ENCODE measurements at regions not wholly inside any gene's neighbourhood (a gene's known extent, or its start where the extent isn't known, plus 50 kb on each side); places are given as distances from the start of the nearest gene placed in this dataset.

GRCh38 chr4:27271555-27271954 is 410.9 kb downstream of the STIM2 start:
- H3K4me1 Mint-ChIP-seq, result no peaks in the 10 kb centered on the region
- DNase-seq (no peak), ATAC-seq (no peak)
- CTCF ChIA-PET, result no interaction called here
- no peaks in the 10 kb centered on the region for H3K27me3 Mint-ChIP-seq
- no peaks in the 10 kb centered on the region for H3K36me3 Mint-ChIP-seq
- H3K4me3 Mint-ChIP-seq, result no peak overlapping the region
- no peak overlapping the region for H3K27ac Mint-ChIP-seq
- no peaks in the 10 kb centered on the region for H3K9me3 Mint-ChIP-seq (ENCODE audit: low read depth)

DNA sequence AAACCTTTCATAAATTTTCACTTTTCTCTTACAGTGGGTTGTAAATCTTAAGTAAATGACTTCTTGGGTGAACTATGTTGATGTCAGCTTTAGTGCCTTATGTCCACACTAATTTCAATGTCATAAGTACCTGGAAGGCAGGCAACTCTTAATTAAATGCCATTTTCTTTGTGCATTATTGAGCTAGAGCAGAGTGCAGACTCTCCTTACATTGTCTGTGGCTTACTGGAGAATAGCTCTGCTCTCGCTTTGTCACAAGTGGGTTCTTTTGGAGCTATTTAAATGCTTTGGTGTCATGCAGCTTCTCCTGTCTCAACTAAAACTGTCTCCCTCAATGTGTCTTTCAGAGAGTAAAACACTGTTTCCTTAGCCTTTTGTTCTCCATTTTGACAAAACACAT is 411.6 kb downstream of the STIM2 start:
- CTCF ChIA-PET, result no interaction called here
- no peaks in the 10 kb centered on the region for H3K9me3 Mint-ChIP-seq (ENCODE audit: low read depth)
- DNase-seq (no peak), ATAC-seq (no peak)
- no peaks in the 10 kb centered on the region for H3K36me3 Mint-ChIP-seq
- H3K27ac Mint-ChIP-seq, result no peak overlapping the region
- no peaks in the 10 kb centered on the region for H3K4me1 Mint-ChIP-seq
- H3K4me3 Mint-ChIP-seq, result no peak overlapping the region
- no peaks in the 10 kb centered on the region for H3K27me3 Mint-ChIP-seq

DNA sequence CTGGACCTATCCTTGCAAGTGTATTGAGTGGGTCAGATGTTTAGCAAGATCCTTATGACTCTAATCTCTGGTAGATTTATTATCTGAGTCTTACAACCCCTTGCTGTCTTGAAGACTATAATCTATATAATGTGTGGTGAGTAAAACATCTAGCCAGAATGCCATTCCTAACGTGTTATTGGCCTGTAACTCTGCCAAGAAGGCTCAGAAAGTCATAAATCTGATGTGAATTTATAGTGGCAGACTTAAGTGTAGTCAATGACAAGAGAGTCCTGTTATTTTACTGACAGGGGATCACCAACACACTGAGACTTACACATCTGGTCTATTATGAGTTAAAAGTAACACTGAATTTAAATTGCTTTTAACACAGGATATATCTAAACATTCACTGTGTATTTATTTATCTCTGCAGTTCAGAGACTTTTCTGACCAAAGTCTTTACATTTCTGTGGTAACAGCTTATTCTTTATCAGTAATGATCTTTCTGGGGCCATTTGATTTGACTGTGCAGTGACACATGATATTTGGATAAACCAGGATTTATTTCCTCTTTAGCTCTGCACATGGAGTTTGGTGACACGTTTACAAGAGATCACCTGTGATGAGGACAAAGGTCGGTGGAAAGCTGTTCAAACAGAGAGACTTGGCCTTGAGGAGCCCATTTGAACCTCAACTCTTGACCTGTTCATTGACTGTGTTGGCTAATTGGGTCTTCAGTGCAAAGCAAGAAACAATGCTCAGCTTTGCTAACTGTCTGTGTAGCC is 415.8 kb downstream of the STIM2 start:
- Mint-ChIP-seq H3K36me3 (no peaks in the 10 kb centered on the region), H3K9me3 (ENCODE audit: low read depth) (no peaks in the 10 kb centered on the region), H3K27me3 (no peaks in the 10 kb centered on the region), H3K27ac (no peak overlapping the region), H3K4me1 (no peaks in the 10 kb centered on the region), H3K4me3 (no peak overlapping the region)
- ATAC-seq (no peak), DNase-seq (no peak)
- CTCF ChIA-PET, result no interaction called here

- no peak for DNase-seq
- Mint-ChIP-seq H3K4me1 (no peaks in the 10 kb centered on the region), H3K4me3 (no peak overlapping the region), H3K9me3 (ENCODE audit: low read depth) (no peaks in the 10 kb centered on the region), H3K36me3 (no peaks in the 10 kb centered on the region), H3K27me3 (no peaks in the 10 kb centered on the region), H3K27ac (no peak overlapping the region)
- ATAC-seq, result no peak
- CTCF ChIA-PET, result no interaction called here
These were observed 418.2 kb downstream of the STIM2 start for GRCh38 chr4:27278615-27279375.

DNA sequence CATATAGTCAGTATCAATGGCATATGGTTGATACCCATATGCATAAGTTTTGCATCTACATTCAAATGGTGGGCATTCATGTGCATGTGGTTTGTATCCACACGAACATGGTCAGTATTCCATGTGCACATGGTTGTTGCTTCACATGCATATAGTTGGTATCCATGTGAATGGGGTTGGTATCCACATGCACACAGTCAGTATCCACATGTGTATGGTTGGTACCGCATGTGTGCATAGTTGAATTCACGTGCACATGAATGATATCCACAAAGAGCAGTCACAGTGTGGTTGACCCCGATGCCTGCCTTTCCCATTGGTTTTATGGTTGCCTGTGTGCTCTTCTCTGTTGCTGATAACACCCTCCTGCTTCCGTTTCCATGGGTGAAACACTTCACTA is 427.9 kb downstream of the STIM2 start:
- H3K4me1 Mint-ChIP-seq, result no peaks in the 10 kb centered on the region
- DNase-seq, result no peak
- H3K27me3 Mint-ChIP-seq, result no peaks in the 10 kb centered on the region
- no peaks in the 10 kb centered on the region for H3K36me3 Mint-ChIP-seq
- H3K27ac Mint-ChIP-seq, result no peak overlapping the region
- ATAC-seq, result no peak
- no peak overlapping the region for H3K4me3 Mint-ChIP-seq
- CTCF ChIA-PET, result no interaction called here
- no peaks in the 10 kb centered on the region for H3K9me3 Mint-ChIP-seq (ENCODE audit: low read depth)

- ATAC-seq, result no peak
- H3K36me3 Mint-ChIP-seq, result no peaks in the 10 kb centered on the region
These were observed 429.1 kb downstream of the STIM2 start for GRCh38 chr4:27289704-27290103.

GRCh38 chr4:27293831-27294230 is 433.2 kb downstream of the STIM2 start:
- no peak overlapping the region for H3K27ac Mint-ChIP-seq
- ATAC-seq (no peak), DNase-seq (no peak)
- no peaks in the 10 kb centered on the region for H3K27me3 Mint-ChIP-seq
- H3K9me3 Mint-ChIP-seq (ENCODE audit: low read depth), result peaks cover under 1% of the 10 kb centered on the region
- H3K4me1 Mint-ChIP-seq, result no peaks in the 10 kb centered on the region
- H3K4me3 Mint-ChIP-seq, result no peak overlapping the region
- CTCF ChIA-PET, result no interaction called here
- no peaks in the 10 kb centered on the region for H3K36me3 Mint-ChIP-seq

More at GRCh38 chr4:27289704-27290103, 429.1 kb downstream of the STIM2 start:
- Mint-ChIP-seq H3K9me3 (ENCODE audit: low read depth) (no peaks in the 10 kb centered on the region), H3K4me1 (no peaks in the 10 kb centered on the region), H3K4me3 (no peak overlapping the region), H3K27me3 (no peaks in the 10 kb centered on the region), H3K27ac (no peak overlapping the region)
- CTCF ChIA-PET, result no interaction called here
- no peak for DNase-seq

- no peak for DNase-seq
- CTCF ChIA-PET, result no interaction called here
- H3K27ac Mint-ChIP-seq, result no peak overlapping the region
These were observed 444.1 kb downstream of the STIM2 start for GRCh38 chr4:27304751-27305150.

GRCh38 chr4:27305246-27305645 is 444.6 kb downstream of the STIM2 start:
- no peak overlapping the region for H3K4me3 Mint-ChIP-seq
- no peak for ATAC-seq
- no peak overlapping the region for H3K27ac Mint-ChIP-seq

More at GRCh38 chr4:27304751-27305150, 444.1 kb downstream of the STIM2 start:
- Mint-ChIP-seq H3K4me1 (no peaks in the 10 kb centered on the region), H3K27me3 (no peaks in the 10 kb centered on the region), H3K36me3 (no peaks in the 10 kb centered on the region), H3K4me3 (no peak overlapping the region), H3K9me3 (ENCODE audit: low read depth) (peaks cover 7% of the 10 kb centered on the region)
- no peak for ATAC-seq

GRCh38 chr4:27308379-27308778 is 447.7 kb downstream of the STIM2 start:
- H3K36me3 Mint-ChIP-seq, result no peaks in the 10 kb centered on the region
- no peak for DNase-seq
- no peaks in the 10 kb centered on the region for H3K27me3 Mint-ChIP-seq
- H3K27ac Mint-ChIP-seq, result no peak overlapping the region
- CTCF ChIA-PET, result no interaction called here
- H3K4me1 Mint-ChIP-seq, result no peaks in the 10 kb centered on the region
- H3K9me3 Mint-ChIP-seq (ENCODE audit: low read depth), result no peaks in the 10 kb centered on the region
- ATAC-seq, result no peak
- H3K4me3 Mint-ChIP-seq, result no peak overlapping the region

More at GRCh38 chr4:27305246-27305645, 444.6 kb downstream of the STIM2 start:
- no peaks in the 10 kb centered on the region for H3K27me3 Mint-ChIP-seq
- no peaks in the 10 kb centered on the region for H3K36me3 Mint-ChIP-seq
- CTCF ChIA-PET, result no interaction called here
- DNase-seq, result no peak
- no peaks in the 10 kb centered on the region for H3K4me1 Mint-ChIP-seq
- peaks cover 5% of the 10 kb centered on the region for H3K9me3 Mint-ChIP-seq (ENCODE audit: low read depth)

DNA sequence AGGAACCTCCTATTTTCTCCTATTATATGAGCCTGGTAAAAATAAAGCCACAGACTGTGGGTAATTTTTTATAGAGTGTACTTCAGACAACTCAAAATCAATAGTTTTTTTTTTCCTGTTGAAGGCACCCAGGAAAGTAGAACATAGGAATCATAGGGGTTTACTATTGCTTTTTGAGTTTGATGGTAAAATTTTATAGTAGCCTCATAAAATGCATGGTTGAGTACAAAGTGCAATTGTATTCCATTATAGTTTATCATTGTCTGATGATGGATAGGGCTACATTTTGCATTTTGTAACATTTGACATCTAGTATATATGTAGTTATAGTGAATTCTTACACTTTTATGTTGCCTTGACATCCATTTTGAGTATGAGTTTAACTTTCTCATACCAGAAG is 455.0 kb downstream of the STIM2 start:
- ATAC-seq (no peak), DNase-seq (no peak)
- CTCF ChIA-PET, result no interaction called here
- H3K27me3 Mint-ChIP-seq, result no peaks in the 10 kb centered on the region
- H3K4me3 Mint-ChIP-seq, result no peak overlapping the region
- H3K4me1 Mint-ChIP-seq, result no peaks in the 10 kb centered on the region
- H3K9me3 Mint-ChIP-seq (ENCODE audit: low read depth), result no peaks in the 10 kb centered on the region
- no peak overlapping the region for H3K27ac Mint-ChIP-seq
- no peaks in the 10 kb centered on the region for H3K36me3 Mint-ChIP-seq

- no peaks in the 10 kb centered on the region for H3K27me3 Mint-ChIP-seq
- CTCF ChIA-PET, result no interaction called here
- no peaks in the 10 kb centered on the region for H3K9me3 Mint-ChIP-seq (ENCODE audit: low read depth)
- no peaks in the 10 kb centered on the region for H3K36me3 Mint-ChIP-seq
- no peaks in the 10 kb centered on the region for H3K4me1 Mint-ChIP-seq
- no peak overlapping the region for H3K4me3 Mint-ChIP-seq
- ATAC-seq, result no peak
- H3K27ac Mint-ChIP-seq, result no peak overlapping the region
- no peak for DNase-seq
These were observed 455.5 kb downstream of the STIM2 start for GRCh38 chr4:27316176-27316575.

- Mint-ChIP-seq H3K27ac (no peak overlapping the region), H3K4me3 (no peak overlapping the region), H3K4me1 (no peaks in the 10 kb centered on the region), H3K27me3 (no peaks in the 10 kb centered on the region), H3K9me3 (ENCODE audit: low read depth) (no peaks in the 10 kb centered on the region), H3K36me3 (no peaks in the 10 kb centered on the region)
- CTCF ChIA-PET, result interaction anchor here (0.6 kb wide), 1 partner anchor 271 kb away, joined by 4 read pairs; no protein-coding TSS in a partner anchor
- no peak for DNase-seq
- no peak for ATAC-seq
These were observed 458.1 kb downstream of the STIM2 start for GRCh38 chr4:27318740-27319139.

- Mint-ChIP-seq H3K36me3 (no peaks in the 10 kb centered on the region), H3K4me3 (no peak overlapping the region), H3K27ac (no peak overlapping the region), H3K4me1 (no peaks in the 10 kb centered on the region), H3K27me3 (no peaks in the 10 kb centered on the region), H3K9me3 (ENCODE audit: low read depth) (no peaks in the 10 kb centered on the region)
- ATAC-seq (no peak), DNase-seq (no peak)
- CTCF ChIA-PET, result no interaction called here
These were observed 466.4 kb downstream of the STIM2 start for GRCh38 chr4:27326991-27327390.
